Stimulated activated CD4-positive, alpha-beta T cell treated with anti-CD3 and anti-CD28 coated beads, Interleukin-2, amount 100 ng/mL, for 4 hours (primary cell): ENCODE measurements at regions not wholly inside any gene's neighbourhood (a gene's known extent, or its start where the extent isn't known, plus 50 kb on each side); places are given as distances from the start of the nearest gene placed in this dataset.
"Not testable (repeated sequence)": the region's sequence is repeated elsewhere in the genome, so short reads cannot be mapped to it uniquely, and the experiment has no call there.

Experiments
- DNase-seq: peaks from one replicate; pipeline ENCODE4 v3.0.0-alpha.2; 2020; ENCODE audit warnings: low read depth

DNA sequence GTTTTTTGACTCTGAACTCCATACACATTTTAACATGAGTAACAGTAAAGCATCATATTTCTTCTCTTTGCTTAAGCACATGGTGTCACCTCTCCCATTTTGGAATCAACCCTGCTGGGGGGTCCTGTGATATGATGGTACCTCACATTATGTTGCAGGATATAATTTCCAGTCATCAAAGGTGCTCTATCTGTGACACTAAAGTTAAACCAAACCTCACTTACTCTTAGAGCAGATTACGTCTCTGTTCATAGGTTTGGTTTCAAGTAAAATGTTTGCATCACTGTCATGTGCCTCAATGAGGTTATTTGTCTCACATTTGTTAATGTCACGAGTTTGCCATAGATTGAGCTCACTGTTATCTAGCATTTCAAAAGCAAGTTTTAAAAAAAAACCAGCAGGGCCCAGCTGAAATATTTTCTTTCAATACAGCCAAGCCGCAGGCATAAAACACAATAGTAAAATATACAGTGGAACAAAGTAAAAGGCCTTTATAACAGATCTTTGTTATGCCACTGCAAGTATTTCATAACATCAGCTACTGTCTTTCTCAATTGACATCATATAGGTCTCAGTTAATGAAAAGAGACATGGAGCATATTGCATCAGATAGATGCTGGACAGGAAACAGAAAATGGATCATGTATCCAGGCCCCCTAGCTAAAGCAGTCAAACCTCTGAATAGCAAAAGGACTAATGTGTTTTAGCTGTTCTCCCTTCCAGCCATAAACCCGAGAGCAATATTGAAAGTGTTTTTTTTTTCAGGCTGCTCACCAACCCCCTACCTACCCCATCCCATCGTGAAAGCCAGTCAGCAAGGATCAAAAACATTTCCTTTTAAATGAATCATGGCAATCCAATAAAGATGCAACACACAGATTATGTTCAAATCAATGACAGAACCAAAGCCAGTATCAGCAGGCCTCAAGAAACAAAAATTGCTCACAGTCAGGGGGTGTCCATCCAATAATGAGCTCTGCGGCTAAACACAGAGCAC lies 182.1 kb upstream of the ITGA1 start:
- no peak for DNase-seq

DNA sequence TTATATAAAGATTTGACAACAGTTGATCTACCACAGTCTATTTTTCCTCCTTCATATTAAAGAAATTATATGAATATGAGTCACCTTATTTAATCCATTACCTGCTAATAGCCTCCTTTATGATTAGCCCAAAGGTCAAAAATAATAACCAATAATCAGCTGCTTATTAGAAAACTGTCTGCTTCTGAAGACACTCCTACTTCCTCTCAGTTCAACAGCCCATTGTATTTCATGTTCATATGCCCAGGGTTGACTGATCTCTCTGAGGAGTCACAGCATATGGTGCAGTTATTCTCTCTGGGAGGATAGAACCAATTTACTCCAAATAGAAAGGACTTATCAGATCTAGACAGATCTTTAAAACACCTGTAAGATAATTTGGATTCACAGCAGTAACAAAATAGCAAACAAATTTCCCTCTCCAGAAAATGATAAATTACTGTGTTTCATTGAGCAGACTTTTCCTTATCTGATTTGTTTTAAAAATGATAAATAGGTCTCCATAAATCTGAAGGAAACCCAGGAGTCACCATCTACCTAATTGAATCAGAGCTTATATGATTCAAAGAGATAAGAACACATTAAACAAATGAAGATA lies 180.4 kb upstream of the ITGA1 start:
- no peak for DNase-seq

DNA sequence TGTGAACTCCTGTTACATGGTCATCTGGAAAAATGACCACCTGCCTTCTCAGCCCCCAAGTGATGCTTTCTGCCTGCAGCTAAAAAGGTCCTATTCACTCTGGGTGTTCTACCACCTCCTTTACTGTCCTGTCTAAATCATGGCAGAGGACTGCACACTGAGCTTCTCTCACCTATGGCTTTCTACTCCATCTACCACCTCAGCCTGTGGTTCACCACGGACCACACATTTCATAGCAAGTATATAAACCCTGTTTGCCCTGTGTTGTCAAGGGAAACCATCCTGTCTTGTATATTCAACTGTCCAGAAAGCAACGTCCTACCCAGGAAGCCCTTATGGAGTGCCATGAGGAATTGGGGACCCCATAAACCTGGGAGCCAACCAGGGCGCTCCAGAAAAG lies 167.4 kb upstream of the ITGA1 start:
- no peak for DNase-seq

DNA sequence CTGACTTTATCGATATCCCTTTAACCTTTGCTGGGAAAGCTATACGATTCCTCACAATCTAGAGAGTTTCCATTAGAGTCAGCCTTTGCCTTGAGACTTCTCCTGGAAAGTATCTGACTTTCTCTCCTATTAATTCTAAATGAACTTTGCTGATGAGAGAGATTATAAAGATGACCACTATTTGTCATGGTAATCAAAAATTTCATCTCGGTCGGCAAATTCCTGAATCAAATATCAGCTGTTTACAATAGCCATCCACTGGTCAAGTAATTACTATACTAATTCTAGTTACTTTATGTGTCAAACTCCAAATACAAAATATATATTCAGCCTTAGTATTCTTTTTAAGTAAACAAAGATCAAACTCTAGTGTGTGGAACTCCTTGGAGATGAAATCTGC lies 164.4 kb upstream of the ITGA1 start:
- no peak for DNase-seq

DNA sequence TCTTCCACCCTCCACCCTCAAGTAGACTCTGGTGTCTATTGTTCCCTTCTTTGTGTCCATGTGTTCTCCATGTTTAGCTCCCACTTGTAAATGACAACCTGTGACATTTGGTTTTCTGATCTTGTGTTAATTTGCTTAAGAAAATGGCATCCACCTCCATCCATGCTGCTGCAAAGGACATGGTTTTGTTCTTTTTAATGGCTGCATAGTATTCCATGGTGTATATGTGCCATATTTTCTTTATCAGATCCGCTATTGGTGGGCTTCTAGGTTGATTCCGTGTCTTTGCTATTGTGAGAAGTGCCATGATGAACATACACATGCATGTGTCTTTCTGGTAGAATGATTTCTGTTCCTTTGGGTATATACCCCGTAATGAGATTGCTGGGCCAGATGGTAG lies 163.4 kb upstream of the ITGA1 start:
- DNase-seq: no peak

DNA sequence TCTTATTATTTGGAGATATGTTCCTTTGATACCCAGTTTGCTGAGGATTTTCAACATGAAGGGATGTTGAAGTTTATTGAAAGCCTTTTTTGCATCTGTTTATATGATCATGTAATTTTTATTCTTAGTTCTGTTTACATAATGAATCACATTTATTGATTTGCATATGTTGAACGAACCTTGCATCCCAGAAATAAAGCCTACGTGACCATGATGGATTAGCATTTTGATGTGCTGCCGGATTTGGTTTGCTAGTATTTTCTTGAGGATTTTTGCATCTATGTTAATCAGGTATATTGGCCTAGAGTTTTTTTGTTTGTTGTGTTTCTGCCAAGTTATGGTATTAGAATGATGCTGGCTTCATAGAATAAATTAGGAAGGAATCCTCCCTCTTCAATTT lies 161.4 kb upstream of the ITGA1 start:
- no peak for DNase-seq

DNA sequence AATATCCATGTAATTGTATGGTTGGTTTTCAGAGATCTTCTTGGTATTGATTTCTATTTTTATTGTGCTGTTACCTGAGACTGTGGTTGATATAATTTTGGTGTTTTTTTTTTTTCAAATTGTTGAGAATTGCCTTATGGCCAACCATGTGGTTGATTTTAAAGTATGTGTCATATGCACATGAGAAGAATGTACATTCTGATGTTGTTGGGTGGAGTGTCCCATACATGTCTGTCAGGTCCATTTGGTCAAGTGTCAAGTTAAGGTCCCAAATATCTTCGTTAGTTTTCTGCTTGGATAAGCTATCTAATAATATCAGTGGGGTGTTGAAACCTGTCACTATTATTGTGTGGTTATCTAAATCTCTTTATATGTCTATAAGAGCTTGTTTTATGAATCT lies 160.0 kb upstream of the ITGA1 start:
- DNase-seq: no peak

DNA sequence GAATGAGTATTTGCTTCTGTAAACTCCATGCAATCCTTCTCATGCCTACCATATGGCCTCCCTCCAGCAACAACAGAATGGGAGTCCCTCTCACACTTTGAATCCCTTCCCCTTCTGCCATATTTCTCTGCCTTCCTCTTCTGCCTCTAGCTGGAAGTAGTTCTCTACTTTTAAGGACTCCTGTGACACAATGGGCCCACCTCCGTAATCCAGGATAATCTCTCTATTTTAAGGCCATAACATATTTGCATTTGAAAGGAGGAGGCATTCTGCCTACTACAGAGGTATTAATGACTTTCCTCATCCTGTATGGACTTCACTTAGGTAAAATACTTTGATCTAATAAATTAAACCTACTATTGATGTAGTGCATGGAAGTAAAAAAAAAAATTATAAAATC lies 155.4 kb upstream of the ITGA1 start:
- no peak for DNase-seq

DNA sequence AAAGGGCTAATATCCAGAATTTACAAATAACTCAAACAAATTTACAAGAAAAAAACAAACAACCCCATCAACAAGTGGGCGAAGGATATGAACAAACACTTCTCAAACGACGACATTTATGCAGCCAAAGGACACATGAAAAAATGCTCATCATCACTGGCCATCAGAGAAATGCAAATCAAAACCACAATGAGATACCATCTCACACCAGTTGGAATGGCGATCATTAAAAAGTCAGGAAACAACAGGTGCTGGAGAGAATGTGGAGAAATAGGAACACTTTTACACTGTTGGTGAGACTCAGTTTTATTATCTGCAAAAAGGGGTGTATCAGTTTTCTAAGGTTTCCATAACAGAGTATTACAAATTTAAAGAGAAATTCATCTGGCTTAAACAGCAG lies 153.5 kb upstream of the ITGA1 start:
- not testable (repeated sequence) for DNase-seq

DNA sequence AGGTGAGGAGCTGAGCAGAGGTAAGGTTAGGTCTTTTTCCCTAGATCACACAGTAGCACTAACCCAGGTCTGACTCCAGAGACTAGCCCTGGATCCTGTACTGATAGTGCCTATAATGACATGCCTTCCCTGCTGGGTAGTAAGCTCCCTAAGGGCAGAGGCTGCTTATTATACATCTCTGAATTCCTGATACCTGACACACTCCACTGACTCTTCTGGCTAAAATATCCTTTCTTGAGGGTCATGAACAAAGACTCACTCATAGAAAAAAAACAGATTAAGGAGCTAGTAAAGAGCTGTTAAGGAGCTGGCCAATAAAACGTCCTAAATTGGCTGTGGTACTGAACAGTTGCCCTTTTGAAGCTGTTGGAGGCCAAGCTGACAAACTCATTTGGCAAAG lies 149.0 kb upstream of the ITGA1 start:
- DNase-seq: no peak

DNA sequence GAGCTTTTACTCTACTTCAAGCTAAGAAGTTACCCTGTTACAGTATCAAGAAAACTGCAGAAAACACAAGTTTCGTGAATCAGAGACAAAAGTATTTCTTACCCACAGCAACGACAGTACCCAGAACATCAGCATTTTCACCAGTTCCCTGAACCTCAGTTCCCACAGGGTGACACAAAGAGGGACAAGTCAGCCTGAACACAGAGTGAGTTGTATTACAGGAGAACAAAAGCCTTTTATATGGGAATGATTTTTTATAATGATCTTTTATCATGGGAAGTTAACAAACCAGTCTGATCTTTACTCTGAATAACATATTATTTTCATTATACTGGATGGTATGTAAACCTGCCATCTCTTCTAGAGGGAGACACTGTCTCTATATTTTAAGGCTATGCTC lies 139.0 kb upstream of the ITGA1 start:
- DNase-seq: no peak

DNA sequence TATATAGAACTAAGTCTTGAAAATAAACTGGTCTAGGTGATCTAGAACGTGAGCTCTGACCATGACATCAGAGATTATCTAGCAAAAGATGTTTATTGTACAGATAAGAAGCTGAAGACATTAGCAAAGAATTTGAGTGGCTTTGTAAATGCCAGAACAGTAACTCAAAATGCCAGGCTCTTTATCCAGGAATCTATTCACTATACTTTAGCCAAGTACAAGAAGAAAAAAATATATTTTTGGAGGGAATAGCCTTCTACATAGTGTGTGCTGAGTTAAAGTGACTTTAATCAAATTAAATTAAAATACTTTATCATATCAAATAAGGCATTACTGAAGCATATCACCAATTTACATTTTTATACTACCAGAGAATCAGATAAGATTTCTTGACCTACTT lies 132.6 kb upstream of the ITGA1 start:
- DNase-seq: no peak

DNA sequence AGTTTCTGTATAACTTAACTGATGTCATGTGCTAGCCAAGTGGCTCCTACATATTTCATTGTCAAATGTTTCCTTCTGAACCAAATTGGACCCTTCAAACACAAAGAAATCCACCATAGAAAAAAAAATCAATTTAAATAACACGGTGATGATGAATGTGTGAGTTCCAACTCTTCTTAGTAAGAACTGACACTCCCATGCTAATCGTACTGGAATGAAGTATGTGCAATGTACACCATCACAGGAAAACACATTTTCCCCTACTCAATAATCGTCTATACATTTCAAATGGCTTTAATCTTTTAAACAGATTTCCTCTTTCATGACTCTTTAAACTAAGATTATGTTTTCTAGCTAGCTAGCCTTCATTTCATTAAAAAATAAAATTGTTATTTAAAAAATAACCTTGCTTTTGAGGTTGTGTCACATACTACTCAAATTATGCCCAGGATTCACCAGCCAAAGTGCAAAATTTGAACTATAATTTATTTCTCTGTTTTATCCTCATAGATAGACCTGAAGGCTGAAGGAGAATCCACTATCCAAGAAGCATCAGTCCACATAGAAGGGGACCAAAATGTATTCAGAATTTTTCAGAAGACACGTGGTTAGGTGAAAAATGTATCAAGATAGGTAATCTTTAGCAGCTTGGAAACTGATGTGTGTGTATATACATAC lies 131.0 kb upstream of the ITGA1 start:
- DNase-seq: no peak

DNA sequence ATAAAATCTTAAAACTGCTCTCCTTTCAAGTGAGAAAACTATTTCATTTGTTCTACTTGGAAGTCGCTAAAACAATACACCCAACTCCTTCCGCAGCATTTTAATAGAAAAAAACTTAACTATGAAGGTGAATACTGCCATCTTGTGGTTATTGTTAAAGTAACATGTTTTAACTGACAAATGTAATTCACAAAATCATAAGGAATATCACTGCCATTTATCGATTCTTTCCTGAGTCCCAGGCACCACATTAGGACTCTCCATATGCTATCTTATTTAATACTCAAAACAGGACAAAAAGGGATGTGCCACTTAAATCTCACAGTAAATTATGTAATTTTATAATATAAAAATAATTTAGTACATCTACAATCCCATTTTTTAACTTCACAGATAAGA lies 130.5 kb upstream of the ITGA1 start:
- DNase-seq: no peak

DNA sequence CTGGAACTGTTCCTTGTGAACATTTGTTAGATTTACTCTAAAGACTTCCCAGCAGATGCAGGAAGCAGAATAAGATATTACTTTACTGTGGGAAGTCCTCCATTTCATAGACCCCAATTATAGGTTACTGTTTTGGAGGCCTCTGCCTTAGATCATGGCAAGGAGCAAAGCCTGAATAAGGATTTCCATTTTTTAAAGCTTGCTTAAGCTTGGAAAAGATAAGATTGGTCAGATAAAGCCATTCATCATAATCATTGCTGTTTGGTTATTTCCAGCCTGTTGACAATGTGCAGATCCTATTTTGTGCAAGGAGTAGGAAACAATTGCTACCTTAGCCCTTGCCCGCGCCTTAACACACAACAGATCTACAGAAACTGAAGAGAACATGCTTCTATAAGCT lies 129.5 kb upstream of the ITGA1 start:
- no peak for DNase-seq

DNA sequence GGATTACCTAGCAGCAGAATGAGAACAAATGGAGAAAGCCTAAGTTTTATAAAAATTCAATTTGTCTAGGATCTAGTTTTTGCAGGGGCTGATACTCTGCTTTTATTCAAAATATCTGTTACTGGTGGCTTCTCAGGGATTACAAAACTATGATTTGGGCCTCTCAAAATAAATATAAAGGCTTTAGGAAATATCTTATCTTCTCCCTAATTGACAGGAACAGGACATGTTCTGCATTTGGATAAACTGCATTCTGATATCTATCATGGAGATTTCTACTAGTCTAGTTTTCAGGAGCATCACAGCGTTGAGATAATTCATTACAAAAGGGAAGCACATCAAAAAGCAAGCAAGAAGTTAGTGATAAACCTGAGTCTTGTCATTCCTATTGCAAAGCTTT lies 127.1 kb upstream of the ITGA1 start:
- DNase-seq: no peak

DNA sequence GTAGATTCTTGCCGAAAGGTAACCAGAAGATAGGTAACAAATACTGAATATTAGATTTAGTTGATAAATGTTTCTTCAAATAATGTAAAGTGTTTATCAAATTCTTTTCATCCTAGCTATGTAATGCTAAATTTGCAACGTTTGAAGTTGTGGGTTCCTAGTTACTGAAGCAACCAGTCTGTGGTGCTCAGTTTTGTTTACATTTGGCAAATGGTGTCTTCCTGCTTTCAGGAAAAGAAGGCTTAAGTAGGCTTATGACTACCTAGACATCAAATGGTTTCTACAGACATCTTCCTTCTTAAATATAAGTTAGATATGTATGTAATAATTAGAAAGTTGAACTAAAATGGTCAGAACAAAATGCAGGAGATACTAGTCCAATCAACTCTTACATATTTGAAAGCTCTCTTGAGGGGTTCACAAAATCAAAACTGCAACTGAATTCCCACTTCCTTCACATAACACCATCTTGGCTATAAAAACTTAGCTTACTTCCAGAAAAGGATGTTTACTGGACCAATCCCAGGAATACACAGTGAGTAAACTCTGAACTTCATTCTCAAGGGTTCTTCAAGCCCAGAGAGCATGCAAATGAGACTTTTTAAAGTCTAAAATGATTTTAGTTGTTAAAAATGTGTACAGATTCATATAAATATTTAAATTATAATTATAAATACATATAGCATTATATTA lies 125.7 kb upstream of the ITGA1 start:
- no peak for DNase-seq

DNA sequence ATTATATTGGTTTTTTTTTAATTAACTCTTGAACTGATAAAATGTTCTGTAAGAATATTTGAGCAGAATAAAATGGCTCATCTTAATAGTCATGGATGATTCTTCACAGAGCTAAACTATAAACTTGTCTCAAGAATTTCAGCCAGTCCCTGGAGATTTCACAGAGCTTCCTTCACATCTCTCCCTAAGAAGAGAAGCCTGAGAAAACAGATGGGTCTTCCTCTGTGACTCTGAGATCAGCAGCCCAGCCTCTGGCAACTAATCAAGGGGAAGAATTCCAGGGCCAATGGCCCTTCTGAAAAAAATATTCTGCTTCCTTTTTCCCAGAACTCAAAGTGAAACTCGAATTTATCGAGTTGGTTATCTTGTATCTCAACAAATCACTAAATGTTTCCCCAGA lies 122.2 kb upstream of the ITGA1 start:
- no peak for DNase-seq

DNA sequence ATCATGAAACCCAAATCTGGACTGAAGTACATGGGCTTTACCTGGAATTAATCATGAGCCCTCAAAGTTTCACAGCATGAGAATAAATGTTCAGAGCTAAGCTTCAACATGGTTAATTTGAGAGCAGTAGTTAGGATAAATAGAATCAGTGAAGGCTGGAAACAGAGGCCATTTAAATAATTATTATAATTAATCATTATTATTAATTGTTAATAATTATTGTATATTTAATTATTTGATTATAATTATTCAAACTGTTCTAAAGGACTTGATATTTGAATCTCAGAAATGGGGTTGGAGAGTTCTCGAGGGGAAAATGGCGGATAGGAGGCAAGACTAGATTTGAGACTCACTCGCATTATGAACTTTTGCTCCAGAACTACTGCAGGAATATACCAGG lies 119.6 kb upstream of the ITGA1 start:
- no peak for DNase-seq

DNA sequence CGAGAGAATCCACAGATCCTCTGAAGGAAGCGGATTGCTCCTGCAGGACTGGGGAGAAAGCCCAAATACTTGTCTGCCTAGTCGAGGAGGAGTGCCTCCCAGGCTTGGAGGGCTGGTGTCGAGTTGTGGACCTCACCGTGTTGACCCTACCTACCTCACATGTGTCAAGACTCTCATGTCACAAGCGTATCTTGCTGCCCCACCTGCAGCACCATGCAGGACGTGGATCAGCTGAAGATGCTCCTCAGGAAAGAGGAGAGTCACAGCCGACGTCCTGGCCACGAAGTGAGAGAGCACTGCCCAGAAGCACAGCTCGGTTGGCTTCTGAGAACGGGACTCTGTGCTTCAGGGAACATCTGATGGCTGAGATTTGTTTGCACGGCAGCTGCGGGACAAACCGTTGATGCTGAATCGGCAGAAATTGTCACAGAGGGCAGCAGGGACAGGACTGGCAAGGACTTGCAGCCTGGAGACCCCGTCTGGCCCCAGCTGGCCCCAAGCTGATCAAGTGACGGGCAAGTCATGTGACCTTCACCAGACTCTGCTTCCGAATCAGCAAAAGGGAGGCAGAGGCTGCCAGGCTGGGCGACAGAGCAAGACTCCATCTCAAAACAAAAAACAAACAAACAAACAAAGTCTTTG lies 119.1 kb upstream of the ITGA1 start:
- DNase-seq: no peak

DNA sequence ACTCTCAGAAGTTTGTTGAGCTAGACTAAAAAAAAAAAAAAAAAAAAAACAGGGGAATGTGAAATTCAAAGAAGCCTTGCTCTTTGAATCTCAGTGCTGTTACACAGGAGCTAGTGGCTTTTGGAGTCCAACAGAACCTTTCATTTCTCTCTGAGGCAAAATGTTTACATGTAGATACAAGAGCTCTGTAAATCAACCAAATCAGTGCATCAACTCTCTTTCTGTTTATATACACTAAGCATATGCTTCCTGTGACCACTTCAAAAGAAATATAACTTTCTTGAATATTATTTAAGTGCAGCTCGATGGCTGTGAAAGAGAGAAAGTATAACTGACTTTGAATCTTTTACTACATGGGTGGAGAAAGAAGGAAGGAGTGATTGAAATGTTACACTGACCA lies 115.3 kb upstream of the ITGA1 start:
- DNase-seq: no peak

DNA sequence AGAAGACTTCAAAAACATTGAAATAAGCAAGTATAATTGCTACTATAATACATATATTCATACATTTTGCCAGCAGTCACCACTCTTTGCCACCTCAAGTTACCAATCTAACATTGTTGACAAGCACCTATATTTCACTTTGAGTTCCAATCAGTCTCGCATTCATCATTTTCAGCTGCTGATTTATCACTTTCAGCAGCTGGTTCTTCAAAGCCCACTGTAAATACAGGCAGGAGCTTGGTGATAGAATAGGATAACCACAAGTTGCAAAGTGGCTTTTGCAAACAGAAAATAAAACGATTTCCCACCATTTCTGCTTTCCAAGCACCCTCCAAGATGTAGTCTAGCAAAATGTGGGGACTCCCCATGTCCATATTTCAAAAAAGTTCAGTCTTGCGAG lies 114.2 kb upstream of the ITGA1 start:
- no peak for DNase-seq
